IMR-90 (cell line): ENCODE measurements at regions not wholly inside any gene's neighbourhood (a gene's known extent, or its start where the extent isn't known, plus 50 kb on each side); places are given as distances from the start of the nearest gene placed in this dataset.

Source experiments
- ATAC-seq: fragments of 200-7000 bp; cut with Tn5 transposase; 2 replicates; pipeline ENCODE4 v1.9.1; 2020; ENCODE audit warnings: low read depth, mild to moderate bottlenecking, moderate library complexity
- BruUV-seq: library from RNA; stranded (reverse); fragments of 400-500 nt; replicated peaks from 2 replicates; lab custom pipeline; 2021; lab: Mats Ljungman, UMichigan
- CTCF ChIA-PET: fragments of 300-600 bp; formaldehyde crosslinking; extraction: SDS; loops from one replicate; lab custom pipeline; 2021; ENCODE audit warnings: antibody characterized with exemption; lab: Yijun Ruan, JAX
- POLR2A ChIA-PET: fragments of 300-600 bp; sonication (Branson Sonifier 250); formaldehyde crosslinking; loops from one replicate; lab custom pipeline; 2022; ENCODE audit warnings: antibody characterized with exemption; ENCODE audit not compliant: unreplicated experiment; lab: Charles Lee
- DNase-seq: peaks from one replicate; pipeline ENCODE4 v3.0.0; 2013
- H2AFZ ChIP-seq: replicated peaks from 2 replicates; pipeline ENCODE3; 2013; ENCODE audit warnings: low read length, mild to moderate bottlenecking; ENCODE audit not compliant: poor library complexity
- H2AK5ac ChIP-seq: 2 replicates; pipeline ENCODE4 v1.6.1; 2013; ENCODE audit warnings: low read depth, low read length, inconsistent platforms
- H2AK9ac ChIP-seq: replicated peaks from 2 replicates; pipeline ENCODE3; 2013; ENCODE audit warnings: mild to moderate bottlenecking, low read depth, low read length, moderate library complexity; ENCODE audit not compliant: poor library complexity
- H2BK120ac ChIP-seq: 2 replicates; pipeline ENCODE4 v1.6.1; 2013; ENCODE audit warnings: low read depth, low read length, inconsistent platforms
- H2BK15ac ChIP-seq: 3 replicates; pipeline ENCODE4 v1.6.1; 2013; ENCODE audit warnings: low read depth, low read length, inconsistent platforms
- H2BK20ac ChIP-seq: 2 replicates; pipeline ENCODE4 v1.6.1; 2013; ENCODE audit warnings: low read depth, mild to moderate bottlenecking, inconsistent platforms, low read length, moderate library complexity
- H2BK5ac ChIP-seq: 2 replicates; pipeline ENCODE4 v1.6.1; 2013; ENCODE audit warnings: mild to moderate bottlenecking, low read depth, low read length, inconsistent platforms; ENCODE audit not compliant: poor library complexity, severe bottlenecking
- H3K14ac ChIP-seq: replicated peaks from 2 replicates; pipeline ENCODE4 v1.6.1; 2013; ENCODE audit warnings: low read depth, low read length, inconsistent platforms
- H3K18ac ChIP-seq: 2 replicates; pipeline ENCODE4 v1.6.1; 2013; ENCODE audit warnings: low read depth, low read length, control low read depth
- H3K23ac ChIP-seq: 2 replicates; pipeline ENCODE4 v1.6.1; 2013; ENCODE audit warnings: low read depth, low read length, inconsistent platforms
- H3K27ac ChIP-seq: 2 replicates; pipeline ENCODE4 v1.5.1; 2013; ENCODE audit warnings: mild to moderate bottlenecking, control low read depth, low read length; ENCODE audit not compliant: insufficient read depth
- H3K27me3 ChIP-seq: 2 replicates; pipeline ENCODE4 v1.6.1; 2013; ENCODE audit warnings: low read length; ENCODE audit not compliant: control insufficient read depth, insufficient read depth
- H3K36me3 ChIP-seq: 2 replicates; pipeline ENCODE4 v1.6.1; 2013; ENCODE audit warnings: low read length, mixed read lengths; ENCODE audit not compliant: control insufficient read depth, insufficient read depth
- H3K4ac ChIP-seq: 2 replicates; pipeline ENCODE4 v1.6.1; 2013; ENCODE audit warnings: low read depth, low read length, inconsistent platforms
- H3K4me1 ChIP-seq: 2 replicates; pipeline ENCODE4 v1.6.1; 2013; ENCODE audit warnings: low read length, mixed read lengths; ENCODE audit not compliant: control insufficient read depth, insufficient read depth
- H3K4me2 ChIP-seq: 2 replicates; pipeline ENCODE4 v1.6.1; 2013; ENCODE audit warnings: low read depth, mild to moderate bottlenecking, control low read depth, low read length, moderate library complexity
- H3K4me3 ChIP-seq: 2 replicates; pipeline ENCODE4 v1.5.1; 2013; ENCODE audit warnings: low read depth, mild to moderate bottlenecking, control low read depth, low read length, moderate library complexity; ENCODE audit not compliant: insufficient read depth
- H3K56ac ChIP-seq: 2 replicates; pipeline ENCODE4 v1.6.1; 2013; ENCODE audit warnings: low read length, inconsistent platforms; ENCODE audit not compliant: insufficient read depth; ENCODE audit errors: extremely low read depth
- H3K79me1 ChIP-seq, 2 experiments: 2 replicates each; pipeline ENCODE4 v1.6.1; 2013; ENCODE audit warnings: low read length in 2 of 2, inconsistent platforms in 1 of 2, low read depth in 1 of 2
- H3K9ac ChIP-seq: 2 replicates; pipeline ENCODE4 v1.6.1; 2013; ENCODE audit warnings: low read depth, low read length, control low read depth
- H3K9me1 ChIP-seq: 2 replicates; pipeline ENCODE4 v1.6.1; 2013; ENCODE audit warnings: low read length, inconsistent platforms; ENCODE audit not compliant: insufficient read depth
- H3K9me3 ChIP-seq: 2 replicates; pipeline ENCODE4 v1.6.1; 2013; ENCODE audit warnings: low read length; ENCODE audit not compliant: control insufficient read depth, insufficient read depth
- H4K20me1 ChIP-seq: 2 replicates; pipeline ENCODE4 v1.6.1; 2013; ENCODE audit warnings: low read length, inconsistent platforms; ENCODE audit not compliant: insufficient read depth
- H4K5ac ChIP-seq: 2 replicates; pipeline ENCODE4 v1.6.1; 2013; ENCODE audit warnings: mild to moderate bottlenecking, low read depth, low read length, control low read depth
- H4K8ac ChIP-seq, 2 experiments: 2 replicates each; pipeline ENCODE4 v1.6.1; 2013; ENCODE audit warnings: low read depth in 2 of 2, low read length in 2 of 2, control low read depth in 1 of 2, inconsistent platforms in 1 of 2
- H4K91ac ChIP-seq: 2 replicates; pipeline ENCODE4 v1.6.1; 2013; ENCODE audit warnings: low read depth, low read length, inconsistent platforms; ENCODE audit not compliant: insufficient read depth
- CHD1 ChIP-seq: IDR thresholded peaks from 2 replicates; pipeline ENCODE4 v1.6.1; 2012; ENCODE audit warnings: low read depth, low read length, improper control_type of control experiment
- MAFK ChIP-seq: IDR thresholded peaks from 2 replicates; pipeline ENCODE4 v1.6.1; 2012; ENCODE audit warnings: low read depth, low read length, improper control_type of control experiment
- MXI1 ChIP-seq: IDR thresholded peaks from 2 replicates; pipeline ENCODE4 v1.6.1; 2012; ENCODE audit warnings: low read depth, mild to moderate bottlenecking, low read length, moderate library complexity, borderline replicate concordance
- RFX5 ChIP-seq: IDR thresholded peaks from 2 replicates; pipeline ENCODE4 v1.8.0; 2012; ENCODE audit warnings: low read depth, mild to moderate bottlenecking, low read length, moderate library complexity
- SMC3 ChIP-seq: fragments of 150-350 bp; IDR thresholded peaks from 2 replicates; pipeline ENCODE4 v1.6.1; 2016; ENCODE audit warnings: low read depth, mild to moderate bottlenecking, antibody characterized with exemption, low read length, moderate library complexity
- WGBS, 2 experiments: methylation state at CpG; one replicate each; pipeline versions ENCODE4 v1.1.5 to v1.1.7; 2013; ENCODE audit warnings: missing lambda C conversion rate in 2 of 2; ENCODE audit not compliant: insufficient read length in 1 of 2; ENCODE audit errors: extremely low coverage in 2 of 2; 5-methylcytosine and 5-hydroxymethylcytosine counted together
- dilution Hi-C: fragments of 300-500 bp; cut with HindIII; formaldehyde crosslinking; loops from one replicate; pipeline ENCODE4 v1.14.3; 2018; ENCODE audit warnings: low sequenced_read_pairs; ENCODE audit not compliant: unreplicated experiment
- in situ Hi-C: fragments of 300-500 bp; cut with MboI; formaldehyde crosslinking; loops from 3 replicates; pipeline ENCODE4 v1.14.3; 2019; ENCODE audit warnings: low sequenced_read_pairs, inconsistent platforms, mixed read lengths
- intact Hi-C: fragments of 100-400 bp; cut with micrococcal nuclease; formaldehyde crosslinking; loops from 2 replicates; pipeline ENCODE4 v1.10.0; 2022
- TF ChIP-seq, protein P1 (sequence below): fragments of 150-350 bp; IDR thresholded peaks from 2 replicates; pipeline ENCODE4 v1.6.1; 2016; ENCODE audit warnings: low read depth, mild to moderate bottlenecking, low read length, moderate library complexity, borderline replicate concordance

DNA sequence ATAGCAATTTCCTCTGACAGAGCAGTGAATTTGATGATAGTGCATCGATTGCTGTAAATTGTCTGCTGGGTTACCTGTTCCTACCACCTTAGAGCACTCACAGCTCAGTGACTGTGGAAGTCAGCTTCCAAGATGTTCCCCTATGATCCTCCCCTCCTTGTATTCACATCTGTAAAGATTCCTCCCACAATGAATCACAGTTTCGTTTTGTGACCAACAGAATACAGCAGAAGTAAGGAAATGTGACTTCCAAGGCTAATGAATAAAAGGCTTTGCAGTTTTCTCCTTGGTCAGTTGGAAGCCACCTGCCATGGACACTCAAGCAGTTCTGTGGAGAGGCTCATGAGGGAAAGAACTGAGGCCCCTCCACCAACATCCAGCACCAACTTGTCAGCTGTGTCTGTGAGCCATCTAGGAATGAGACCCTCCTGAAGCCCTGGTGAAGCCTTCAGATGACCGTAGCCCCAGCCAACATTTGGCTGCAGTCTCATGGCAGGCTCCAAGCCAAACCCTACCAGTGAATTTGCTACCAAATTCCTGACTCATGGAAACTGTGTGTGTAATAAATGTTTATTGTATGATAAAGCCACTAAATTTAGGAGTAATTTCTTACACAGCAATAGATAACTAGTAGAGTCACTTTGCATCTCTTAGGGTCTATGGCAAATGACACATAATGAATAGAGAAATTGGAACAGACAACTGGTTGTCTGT is 309.5 kb upstream of the NPVF start:
- H2AK9ac ChIP-seq: no peak overlapping the region
- H2BK5ac ChIP-seq: no peak overlapping the region
- no peak overlapping the region for H4K5ac ChIP-seq
- no peak overlapping the region for H2AK5ac ChIP-seq
- no peak overlapping the region for H3K27ac ChIP-seq
- no TSS peak for BruUV-seq
- CTCF ChIA-PET: no interaction called here
- no peak overlapping the region for H3K56ac ChIP-seq
- TF ChIP-seq, protein P1, sequence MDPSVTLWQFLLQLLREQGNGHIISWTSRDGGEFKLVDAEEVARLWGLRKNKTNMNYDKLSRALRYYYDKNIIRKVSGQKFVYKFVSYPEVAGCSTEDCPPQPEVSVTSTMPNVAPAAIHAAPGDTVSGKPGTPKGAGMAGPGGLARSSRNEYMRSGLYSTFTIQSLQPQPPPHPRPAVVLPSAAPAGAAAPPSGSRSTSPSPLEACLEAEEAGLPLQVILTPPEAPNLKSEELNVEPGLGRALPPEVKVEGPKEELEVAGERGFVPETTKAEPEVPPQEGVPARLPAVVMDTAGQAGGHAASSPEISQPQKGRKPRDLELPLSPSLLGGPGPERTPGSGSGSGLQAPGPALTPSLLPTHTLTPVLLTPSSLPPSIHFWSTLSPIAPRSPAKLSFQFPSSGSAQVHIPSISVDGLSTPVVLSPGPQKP: no peak
- TF ChIP-seq MAFK (no peak), SMC3 (no peak), RFX5 (no peak), CHD1 (no peak), MXI1 (no peak)
- H3K18ac ChIP-seq: no peak overlapping the region
- H3K4me2 ChIP-seq: no peak overlapping the region
- H3K4me3 ChIP-seq: no peak overlapping the region
- H2BK15ac ChIP-seq: no peak overlapping the region
- no peak overlapping the region for H2BK120ac ChIP-seq
- H3K79me1 ChIP-seq: no peaks in the 10 kb centered on the region
- H2AFZ ChIP-seq: no peak overlapping the region
- intact Hi-C loops (no loop called here), dilution Hi-C loops (no loop called here), in situ Hi-C loops (no loop called here)
- H4K91ac ChIP-seq: no peak overlapping the region
- no peak overlapping the region for H3K4ac ChIP-seq
- DNase-seq (no peak), ATAC-seq (no peak)
- H4K8ac ChIP-seq: no peak overlapping the region
- POLR2A ChIA-PET: no interaction called here
- H3K4me1 ChIP-seq: no peaks in the 10 kb centered on the region
- no peaks in the 10 kb centered on the region for H4K20me1 ChIP-seq
- H3K27me3 ChIP-seq: no peaks in the 10 kb centered on the region
- no peaks in the 10 kb centered on the region for H3K36me3 ChIP-seq
- no peak overlapping the region for H3K23ac ChIP-seq
- no peak overlapping the region for H3K9ac ChIP-seq
- WGBS, 2 experiments: no CpG with 5 or more reads among the region's 3 CpGs
- no peak overlapping the region for H3K14ac ChIP-seq
- H3K9me3 ChIP-seq: no peaks in the 10 kb centered on the region
- H3K9me1 ChIP-seq: no peaks in the 10 kb centered on the region
- H2BK20ac ChIP-seq: no peak overlapping the region
